BLaER1 (cell line): ENCODE measurements at regions not wholly inside any gene's neighbourhood (a gene's known extent, or its start where the extent isn't known, plus 50 kb on each side); places are given as distances from the start of the nearest gene placed in this dataset.

Experiments
- H3K27ac ChIP-seq: shearing (Covaris generic); formaldehyde crosslinking; 2 replicates; pipeline ENCODE4 v1.8.1; 2022
- H3K27me3 ChIP-seq: shearing (Covaris generic); formaldehyde crosslinking; 2 replicates; pipeline ENCODE4 v1.8.1; 2022
- H3K36me3 ChIP-seq: shearing (Covaris generic); formaldehyde crosslinking; 2 replicates; pipeline ENCODE4 v1.8.1; 2022
- H3K4me1 ChIP-seq: shearing (Covaris generic); formaldehyde crosslinking; 2 replicates; pipeline ENCODE4 v1.8.1; 2022
- H3K4me2 ChIP-seq: shearing (Covaris generic); formaldehyde crosslinking; 2 replicates; pipeline ENCODE4 v1.8.1; 2022
- H3K4me3 ChIP-seq: shearing (Covaris generic); formaldehyde crosslinking; 2 replicates; pipeline ENCODE4 v1.8.1; 2022
- H3K9ac ChIP-seq: shearing (Covaris generic); formaldehyde crosslinking; 2 replicates; pipeline ENCODE4 v1.8.1; 2022
- H3K9me3 ChIP-seq: shearing (Covaris generic); formaldehyde crosslinking; 2 replicates; pipeline ENCODE4 v1.8.1; 2022
- H4K20me1 ChIP-seq: shearing (Covaris generic); formaldehyde crosslinking; 2 replicates; pipeline ENCODE4 v1.8.1; 2022
- Cebpa-rat ChIP-seq: shearing (Covaris generic); IDR thresholded peaks from 2 replicates; pipeline ENCODE4 v1.8.1; 2022

- no peak overlapping the region for H3K9ac ChIP-seq
- no peaks in the 10 kb centered on the region for H3K27me3 ChIP-seq
- no peak overlapping the region for H3K4me3 ChIP-seq
- no peak for TF ChIP-seq Cebpa-rat
- no peak overlapping the region for H3K4me2 ChIP-seq
- H3K27ac ChIP-seq, result no peak overlapping the region
- H3K4me1 ChIP-seq, result peaks cover 9% of the 10 kb centered on the region; the same call in 1 of the 2 replicates
- no peaks in the 10 kb centered on the region for H3K9me3 ChIP-seq
- H4K20me1 ChIP-seq, result no peaks in the 10 kb centered on the region
- no peaks in the 10 kb centered on the region for H3K36me3 ChIP-seq
Observed at GRCh38 chr11:130571519-130571918, 123.1 kb downstream of the ADAMTS15 start.

GRCh38 chr11:130571947-130572584 lies 123.6 kb downstream of the ADAMTS15 start:
- H3K36me3 ChIP-seq, result no peaks in the 10 kb centered on the region
- no peaks in the 10 kb centered on the region for H3K27me3 ChIP-seq
- H3K4me2 ChIP-seq, result no peak overlapping the region
- no peaks in the 10 kb centered on the region for H4K20me1 ChIP-seq
- TF ChIP-seq Cebpa-rat, result no peak
- H3K9ac ChIP-seq, result no peak overlapping the region
- H3K27ac ChIP-seq, result no peak overlapping the region
- H3K9me3 ChIP-seq, result no peaks in the 10 kb centered on the region
- peaks cover 9% of the 10 kb centered on the region; the same call in 1 of the 2 replicates for H3K4me1 ChIP-seq
- no peak overlapping the region for H3K4me3 ChIP-seq

- H4K20me1 ChIP-seq, result no peaks in the 10 kb centered on the region
- no peaks in the 10 kb centered on the region for H3K9me3 ChIP-seq
- H3K27ac ChIP-seq, result no peak overlapping the region
- no peaks in the 10 kb centered on the region for H3K27me3 ChIP-seq
- H3K9ac ChIP-seq, result no peak overlapping the region
- no peak overlapping the region for H3K4me2 ChIP-seq
- no peaks in the 10 kb centered on the region for H3K36me3 ChIP-seq
- no peak for TF ChIP-seq Cebpa-rat
- H3K4me3 ChIP-seq, result no peak overlapping the region
- peaks cover 9% of the 10 kb centered on the region; the same call in 1 of the 2 replicates for H3K4me1 ChIP-seq
Observed at GRCh38 chr11:130573767-130574166, 125.3 kb downstream of the ADAMTS15 start.

DNA sequence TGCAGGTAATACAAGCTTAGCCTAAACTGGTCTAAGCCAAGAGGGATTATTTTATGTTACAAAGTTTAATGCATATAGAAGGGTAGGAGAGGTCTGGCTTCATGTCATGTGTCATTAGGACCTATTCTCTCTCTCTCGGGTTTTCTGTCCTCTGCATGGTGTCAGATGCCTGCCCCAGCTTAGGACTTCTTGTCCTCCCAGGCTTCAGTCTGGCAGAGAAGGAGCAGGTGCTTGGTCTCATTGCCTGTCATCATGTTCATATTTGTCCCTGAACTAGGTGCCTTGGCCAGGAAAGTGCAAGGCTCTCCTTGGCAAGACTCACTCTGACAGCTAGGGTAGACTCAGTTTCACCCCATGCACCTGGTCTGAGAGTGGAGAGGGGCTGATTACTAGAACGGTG lies 126.3 kb downstream of the ADAMTS15 start:
- Histone ChIP-seq H3K4me3 (no peak overlapping the region), H3K4me1 (peaks cover 9% of the 10 kb centered on the region; the same call in 1 of the 2 replicates), H3K9me3 (no peaks in the 10 kb centered on the region), H3K27ac (no peak overlapping the region), H4K20me1 (no peaks in the 10 kb centered on the region), H3K27me3 (no peaks in the 10 kb centered on the region), H3K9ac (no peak overlapping the region), H3K4me2 (no peak overlapping the region), H3K36me3 (no peaks in the 10 kb centered on the region)
- TF ChIP-seq Cebpa-rat, result no peak

- Histone ChIP-seq H3K9ac (no peak overlapping the region), H3K27ac (no peak overlapping the region), H3K4me2 (no peak overlapping the region), H3K4me1 (peaks cover 9% of the 10 kb centered on the region; the same call in 1 of the 2 replicates), H3K9me3 (no peaks in the 10 kb centered on the region), H4K20me1 (no peaks in the 10 kb centered on the region), H3K4me3 (no peak overlapping the region), H3K36me3 (no peaks in the 10 kb centered on the region), H3K27me3 (no peaks in the 10 kb centered on the region)
- no peak for TF ChIP-seq Cebpa-rat
Observed at GRCh38 chr11:130576146-130576545, 127.7 kb downstream of the ADAMTS15 start.

- Histone ChIP-seq H3K9ac (no peak overlapping the region), H3K4me2 (no peak overlapping the region), H3K27me3 (no peaks in the 10 kb centered on the region), H3K4me3 (no peak overlapping the region), H3K4me1 (peaks cover 9% of the 10 kb centered on the region; the same call in 1 of the 2 replicates), H3K27ac (no peak overlapping the region), H3K9me3 (no peaks in the 10 kb centered on the region), H4K20me1 (no peaks in the 10 kb centered on the region), H3K36me3 (no peaks in the 10 kb centered on the region)
- TF ChIP-seq Cebpa-rat, result no peak
Observed at GRCh38 chr11:130578738-130579368, 130.4 kb downstream of the ADAMTS15 start.

GRCh38 chr11:130580372-130580771 lies 131.9 kb downstream of the ADAMTS15 start:
- no peaks in the 10 kb centered on the region for H4K20me1 ChIP-seq
- no peaks in the 10 kb centered on the region for H3K9me3 ChIP-seq
- no peaks in the 10 kb centered on the region for H3K27me3 ChIP-seq
- H3K36me3 ChIP-seq, result no peaks in the 10 kb centered on the region
- no peak overlapping the region for H3K4me2 ChIP-seq
- H3K4me3 ChIP-seq, result no peak overlapping the region
- no peak overlapping the region for H3K27ac ChIP-seq
- no peak overlapping the region for H3K9ac ChIP-seq
- peaks cover 9% of the 10 kb centered on the region; the same call in 1 of the 2 replicates for H3K4me1 ChIP-seq
- TF ChIP-seq Cebpa-rat, result no peak

GRCh38 chr11:130580891-130581492 lies 132.5 kb downstream of the ADAMTS15 start:
- H4K20me1 ChIP-seq, result no peaks in the 10 kb centered on the region
- H3K4me3 ChIP-seq, result no peak overlapping the region
- peaks cover 4% of the 10 kb centered on the region; the same call in 1 of the 2 replicates for H3K4me1 ChIP-seq
- H3K27me3 ChIP-seq, result no peaks in the 10 kb centered on the region
- H3K9ac ChIP-seq, result no peak overlapping the region
- H3K36me3 ChIP-seq, result no peaks in the 10 kb centered on the region
- no peaks in the 10 kb centered on the region for H3K9me3 ChIP-seq
- no peak for TF ChIP-seq Cebpa-rat
- H3K27ac ChIP-seq, result no peak overlapping the region
- H3K4me2 ChIP-seq, result no peak overlapping the region

DNA sequence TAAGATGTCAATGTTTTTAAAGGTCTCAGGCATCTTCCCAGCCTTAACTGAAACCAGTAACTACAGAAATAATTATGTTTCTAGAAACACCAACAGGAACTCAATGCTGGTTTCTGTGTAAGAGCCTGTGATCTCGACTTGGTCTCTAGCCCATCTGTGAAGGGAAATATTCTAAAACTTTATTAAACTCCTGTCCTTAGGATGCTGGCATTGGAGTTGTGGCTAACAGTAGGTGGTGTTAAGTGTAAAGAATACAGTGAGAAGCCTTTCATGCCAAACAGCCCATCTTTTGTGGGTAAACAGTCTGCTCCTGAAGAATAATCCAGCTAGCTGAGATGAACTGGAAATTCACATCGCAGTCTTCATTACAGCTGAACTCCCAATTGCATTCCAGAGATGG lies 133.2 kb downstream of the ADAMTS15 start:
- no peak overlapping the region for H3K9ac ChIP-seq
- H3K27ac ChIP-seq, result no peak overlapping the region
- no peak overlapping the region for H3K4me2 ChIP-seq

DNA sequence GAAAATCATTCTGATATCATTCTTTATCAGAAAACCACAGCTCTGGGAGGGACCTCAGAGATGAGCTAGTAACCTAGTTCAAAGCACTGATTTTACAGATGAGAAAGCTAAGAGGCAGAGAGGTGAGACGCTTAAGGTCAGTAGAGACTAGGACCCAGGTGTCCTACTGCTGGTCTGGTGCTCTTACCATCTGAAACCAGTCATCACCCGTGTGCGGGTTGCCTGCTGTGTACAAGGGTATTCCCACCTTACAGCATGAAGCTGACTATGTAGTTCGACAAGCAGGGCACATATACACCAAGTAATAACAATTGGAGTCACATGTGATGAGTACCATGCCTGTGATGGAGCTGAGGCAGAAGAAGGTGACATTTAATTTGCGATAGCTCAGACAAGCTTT lies 133.7 kb downstream of the ADAMTS15 start:
- Histone ChIP-seq H3K36me3 (no peaks in the 10 kb centered on the region), H3K27me3 (no peaks in the 10 kb centered on the region), H4K20me1 (no peaks in the 10 kb centered on the region), H3K9me3 (no peaks in the 10 kb centered on the region), H3K4me1 (no peaks in the 10 kb centered on the region), H3K4me3 (no peak overlapping the region), H3K27ac (no peak overlapping the region), H3K4me2 (no peak overlapping the region), H3K9ac (no peak overlapping the region)
- TF ChIP-seq Cebpa-rat, result no peak

More for the DNA sequence above, 133.2 kb downstream of the ADAMTS15 start:
- Histone ChIP-seq H3K27me3 (no peaks in the 10 kb centered on the region), H3K4me3 (no peak overlapping the region), H3K4me1 (no peaks in the 10 kb centered on the region), H3K9me3 (no peaks in the 10 kb centered on the region), H3K36me3 (no peaks in the 10 kb centered on the region), H4K20me1 (no peaks in the 10 kb centered on the region)
- no peak for TF ChIP-seq Cebpa-rat
